NCI-H510A treated with DMSO at 0.1 percent for 48 hours (cell line): ENCODE measurements at regions not wholly inside any gene's neighbourhood (a gene's known extent, or its start where the extent isn't known, plus 50 kb on each side); places are given as distances from the start of the nearest gene placed in this dataset.
"Not testable (repeated sequence)": the region's sequence is repeated elsewhere in the genome, so short reads cannot be mapped to it uniquely, and the experiment has no call there.

Experiments
- DNase-seq: peaks from one replicate; lab custom pipeline; 2025; lab: John Stamatoyannopoulos, UW

DNA sequence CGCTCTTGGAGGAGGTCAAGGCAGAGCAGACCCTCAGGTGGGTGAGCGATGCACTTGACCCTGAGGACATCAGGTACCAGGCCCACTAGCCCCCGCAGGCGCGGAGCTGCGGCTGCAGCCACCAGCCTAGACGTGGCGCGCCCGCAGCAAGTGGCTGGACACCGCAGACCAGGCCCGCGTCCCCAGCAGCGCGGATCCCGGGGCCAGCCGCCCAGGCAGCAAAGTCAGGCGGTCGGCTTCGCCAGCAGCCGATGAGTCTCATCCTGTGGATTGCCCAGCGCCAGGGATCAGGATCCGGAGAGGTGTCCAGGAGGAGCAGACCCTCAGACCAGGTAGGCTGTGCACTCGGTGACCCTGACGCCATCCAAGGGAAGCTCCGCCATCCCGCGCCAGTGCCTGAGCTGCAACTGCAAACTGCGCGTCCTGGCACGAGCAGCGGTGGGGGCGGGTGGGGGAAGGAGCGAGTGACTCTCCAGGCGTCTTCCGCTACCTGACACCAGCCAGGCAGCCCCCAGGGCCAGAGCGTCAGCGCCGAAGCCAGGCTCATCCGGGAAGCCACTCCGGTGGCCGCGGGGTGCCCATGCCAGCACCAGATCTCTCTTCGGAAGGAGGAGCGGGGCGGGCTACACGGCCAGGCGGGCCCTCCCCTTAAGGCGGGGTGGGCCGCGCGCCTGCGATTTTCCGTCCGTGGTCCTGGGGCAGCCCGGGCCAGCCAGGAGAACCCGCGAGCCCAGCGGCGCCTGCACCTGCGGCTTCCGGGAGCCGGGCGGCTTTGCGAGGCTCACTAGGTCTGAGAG, 92.6 kb upstream of the THOC3 start:
- not testable (repeated sequence) for DNase-seq

DNA sequence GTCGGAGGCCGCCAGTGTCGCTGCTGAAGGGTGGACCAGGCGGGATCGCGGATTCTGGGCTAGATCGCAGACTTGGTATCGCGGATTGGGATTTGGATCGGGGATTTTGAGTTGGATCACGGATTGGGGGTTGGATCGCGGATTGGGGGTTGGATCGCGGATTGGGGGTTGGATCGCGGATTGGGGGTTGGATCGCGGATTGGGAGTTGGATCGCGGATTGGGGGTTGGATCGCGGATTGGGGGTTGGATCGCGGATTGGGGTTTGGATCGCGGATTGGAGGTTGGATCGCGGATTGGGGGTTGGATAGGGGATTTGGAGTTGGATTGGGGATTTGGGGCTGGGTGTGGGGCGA, 93.1 kb upstream of the THOC3 start:
- not testable (repeated sequence) for DNase-seq

DNA sequence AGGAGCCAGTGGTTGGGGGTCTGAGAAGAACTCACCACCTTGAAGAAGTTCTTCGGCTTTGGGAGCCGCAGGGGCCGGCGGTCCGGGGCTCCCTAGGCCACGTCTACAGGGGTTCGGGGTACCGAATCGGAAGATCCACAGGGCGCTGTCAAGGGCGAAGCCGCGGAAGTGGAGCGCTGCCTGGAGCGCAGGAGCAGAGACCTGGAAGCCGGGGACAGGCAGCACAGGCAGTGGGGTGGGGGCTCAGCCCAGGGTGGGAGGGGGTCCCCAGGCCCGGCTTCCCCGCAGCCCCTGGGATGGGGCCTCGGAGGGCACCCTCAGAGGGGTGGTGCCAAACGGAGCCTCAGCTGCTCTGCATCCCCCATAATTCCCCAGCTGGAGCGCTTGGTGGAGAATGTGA, 93.5 kb upstream of the THOC3 start:
- not testable (repeated sequence) for DNase-seq

DNA sequence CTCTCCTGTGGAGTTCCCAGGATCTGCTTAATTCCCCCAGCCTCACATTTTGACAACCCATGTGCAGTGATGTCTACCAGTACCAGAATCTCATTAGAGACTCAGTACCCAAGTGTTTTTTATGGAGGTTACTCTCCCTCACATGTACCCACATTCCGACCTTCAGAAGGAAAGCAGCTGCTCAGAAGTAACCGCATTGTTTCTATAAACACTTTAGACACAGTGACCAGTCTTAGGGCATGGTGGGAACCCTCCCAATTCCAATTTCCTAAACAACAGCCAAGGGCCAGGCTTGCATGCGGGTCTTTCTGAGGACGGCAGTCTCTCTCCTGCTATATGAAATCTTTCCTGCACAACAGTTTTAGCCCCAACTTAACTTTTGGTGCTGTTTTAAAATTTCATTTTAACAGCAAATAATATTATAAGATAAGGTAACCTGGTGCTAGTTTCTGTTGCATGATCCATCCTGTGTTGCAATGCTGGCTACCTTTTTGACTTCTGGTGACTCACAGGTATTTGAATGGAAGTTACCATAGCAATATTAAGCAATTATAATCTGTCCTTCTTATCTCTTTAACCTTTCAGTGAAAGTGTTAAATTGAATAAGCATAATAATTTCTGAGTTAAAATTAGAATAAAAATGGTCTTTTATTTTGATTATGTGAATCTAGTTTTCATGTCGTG, 98.3 kb upstream of the THOC3 start:
- not testable (repeated sequence) for DNase-seq

DNA sequence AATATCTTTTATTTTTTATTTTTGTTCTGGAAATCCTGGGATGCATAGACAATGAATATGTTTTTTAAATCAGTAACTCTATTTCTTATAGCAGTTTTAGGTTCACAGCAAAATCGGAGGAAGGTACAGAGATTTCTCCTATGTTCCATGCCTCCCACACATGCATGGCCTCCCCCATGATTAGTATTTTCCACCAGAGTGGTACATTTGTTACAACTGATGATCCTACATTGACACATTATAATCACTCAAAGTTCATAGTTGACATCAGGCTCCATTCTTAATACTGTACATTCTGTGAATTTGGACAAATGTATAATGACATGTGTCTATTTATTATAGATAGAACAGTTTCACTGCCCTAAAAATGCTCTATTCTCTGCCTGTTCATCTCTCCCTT, 99.0 kb upstream of the THOC3 start:
- DNase-seq, result not testable (repeated sequence)

DNA sequence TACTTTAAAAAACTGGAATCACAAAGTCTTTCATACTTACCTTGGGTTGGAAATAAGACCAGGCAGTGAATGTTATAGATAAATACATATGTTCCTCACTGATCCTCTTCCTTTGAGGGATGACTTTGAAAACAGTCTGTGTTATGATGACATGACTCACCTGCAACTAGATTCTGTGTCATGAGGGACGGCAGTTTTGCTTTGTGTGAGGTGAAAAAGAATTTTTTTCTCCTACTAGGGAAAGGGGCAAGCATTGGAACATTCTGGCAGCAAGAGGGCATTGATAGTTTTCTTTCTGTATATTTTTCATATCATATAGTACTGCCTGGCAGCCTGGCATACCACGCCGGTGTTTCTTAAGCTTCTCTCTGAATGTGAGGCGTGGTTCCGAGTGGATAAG, 99.8 kb upstream of the THOC3 start:
- not testable (repeated sequence) for DNase-seq

DNA sequence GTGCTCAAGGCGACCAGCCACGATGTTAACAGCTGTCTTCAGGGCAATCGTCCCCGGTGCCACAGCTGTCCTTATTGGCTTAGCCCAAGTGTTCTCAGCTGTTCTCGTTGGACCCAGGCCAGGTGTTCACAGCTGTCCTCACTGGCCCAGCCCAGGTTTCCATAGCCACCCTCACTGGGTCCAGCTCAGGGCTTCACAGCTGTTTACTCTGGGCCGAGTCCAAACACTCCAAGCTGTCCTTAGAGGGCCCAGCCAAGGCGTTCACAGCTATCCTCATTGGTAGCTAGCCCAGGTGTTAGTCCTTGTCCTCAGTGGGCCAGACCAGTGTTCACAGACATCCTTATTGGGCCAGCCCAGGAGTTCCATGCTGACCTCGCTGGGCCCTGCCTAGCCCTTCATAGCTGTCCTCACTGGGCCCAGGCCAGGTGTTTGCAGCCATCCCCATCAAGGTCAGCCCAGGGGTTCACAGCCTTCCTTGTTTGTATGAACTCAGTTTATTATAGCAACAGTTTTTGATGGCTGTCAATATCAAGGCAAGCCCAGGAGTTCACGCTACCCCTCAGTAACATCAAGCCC, 106.0 kb upstream of the THOC3 start:
- not testable (repeated sequence) for DNase-seq

DNA sequence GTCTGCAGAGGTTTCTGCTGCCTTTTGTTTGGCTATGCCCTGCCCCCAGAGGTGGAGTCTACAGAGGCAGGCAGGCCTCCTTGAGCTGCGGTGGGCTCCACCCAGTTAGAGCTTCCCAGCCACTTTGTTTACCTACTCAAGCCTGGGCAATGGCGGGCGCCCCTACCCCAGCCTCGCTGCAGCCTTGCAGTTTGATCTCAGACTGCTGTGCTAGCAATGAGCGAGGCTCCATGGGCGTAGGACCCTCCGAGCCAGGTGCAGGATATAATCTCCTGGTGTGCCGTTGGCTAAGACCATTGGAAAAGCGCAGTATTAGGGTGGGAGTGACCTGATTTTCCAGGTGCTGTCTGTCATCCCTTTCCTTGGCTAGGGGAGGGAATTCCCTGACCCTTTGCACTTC, 115.6 kb upstream of the THOC3 start:
- not testable (repeated sequence) for DNase-seq

DNA sequence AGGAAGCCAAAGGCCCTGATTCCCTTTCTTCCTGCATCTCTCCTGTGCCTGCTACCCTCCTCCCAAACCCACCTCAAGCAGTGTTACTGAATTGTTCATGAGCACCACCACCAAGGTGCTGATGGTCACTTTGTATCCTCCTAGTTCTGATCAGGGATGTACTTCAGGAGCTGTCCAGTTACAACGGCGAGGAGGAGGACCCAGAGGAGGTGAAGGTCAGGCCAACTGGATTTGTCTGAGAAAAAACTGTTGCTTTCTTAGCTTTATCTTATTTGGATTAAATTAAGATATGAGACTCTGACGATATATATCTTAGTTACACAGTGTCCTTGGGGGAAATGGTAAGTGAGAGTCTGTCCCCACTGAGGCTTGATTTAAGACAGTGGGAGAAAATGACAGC, 135.0 kb upstream of the THOC3 start:
- not testable (repeated sequence) for DNase-seq

DNA sequence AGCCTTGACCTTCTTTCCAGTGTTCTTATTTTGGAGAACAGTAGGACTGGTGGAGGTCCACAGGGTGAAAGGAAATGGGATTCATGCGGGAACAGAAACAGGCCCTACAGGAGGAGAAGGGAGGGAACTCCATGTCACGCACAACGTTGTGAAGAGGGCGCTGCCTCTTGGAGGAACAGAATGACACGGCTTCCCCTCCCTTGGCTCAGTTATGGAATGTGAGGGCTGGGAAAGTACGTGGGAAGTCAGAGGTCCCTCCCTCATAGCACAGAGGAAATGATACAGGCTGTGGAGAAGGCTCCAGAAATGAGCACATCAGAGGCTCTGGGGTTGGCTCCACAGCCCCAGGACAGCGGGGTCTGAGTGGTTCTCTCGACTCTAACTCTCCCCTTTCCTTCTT, 125.3 kb upstream of the SIMC1 start:
- DNase-seq, result not testable (repeated sequence)

DNA sequence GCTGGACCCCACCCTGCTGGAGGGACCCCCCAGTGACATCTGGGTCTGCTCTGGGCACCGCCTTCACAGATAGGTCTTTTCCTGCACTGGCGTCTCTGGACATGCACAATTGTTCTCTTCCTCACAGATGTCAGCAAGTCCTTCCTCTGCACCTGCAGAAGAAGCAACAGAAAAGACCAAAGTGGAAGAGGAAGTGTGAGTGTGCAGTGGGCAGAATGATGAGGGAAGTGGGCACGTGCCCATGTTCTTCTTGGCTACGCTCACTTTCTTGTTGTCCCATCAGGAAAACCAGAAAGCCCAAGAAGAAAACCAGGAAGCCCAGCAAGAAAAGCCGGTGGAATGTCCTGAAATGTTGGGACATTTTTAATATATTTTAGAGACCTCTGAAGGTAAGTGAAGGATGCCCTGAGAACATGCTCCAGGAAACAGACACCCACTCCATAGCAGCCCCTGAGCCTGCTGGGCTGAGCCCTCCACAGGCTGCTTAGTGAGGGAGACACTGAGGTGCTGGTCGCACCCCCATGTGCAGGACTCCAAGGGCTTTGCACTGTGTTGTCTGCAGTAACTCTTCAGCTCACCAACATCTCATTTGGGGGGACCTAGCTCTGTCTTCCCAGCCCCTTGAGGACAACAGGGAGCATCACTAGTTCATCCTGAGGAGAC, 124.4 kb upstream of the SIMC1 start:
- DNase-seq, result not testable (repeated sequence)

DNA sequence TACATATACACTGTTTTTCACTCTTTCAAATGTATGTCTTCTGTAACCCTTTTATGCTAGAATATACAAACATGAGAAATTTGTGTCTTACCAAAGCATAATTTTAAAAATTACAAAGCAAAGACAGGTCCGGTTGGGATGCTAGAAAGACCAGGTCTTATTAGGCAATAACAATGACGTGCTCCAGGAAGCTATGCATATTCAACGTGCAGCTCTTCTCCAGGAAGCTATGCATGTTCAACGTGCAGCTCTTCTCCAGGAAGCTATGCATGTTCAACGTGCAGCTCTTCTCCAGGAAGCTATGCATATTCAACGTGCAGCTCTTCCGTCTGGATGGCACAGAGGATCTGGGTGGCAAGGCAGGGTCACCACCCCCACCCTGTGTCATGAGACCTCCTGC, 123.4 kb upstream of the SIMC1 start:
- DNase-seq, result not testable (repeated sequence)

DNA sequence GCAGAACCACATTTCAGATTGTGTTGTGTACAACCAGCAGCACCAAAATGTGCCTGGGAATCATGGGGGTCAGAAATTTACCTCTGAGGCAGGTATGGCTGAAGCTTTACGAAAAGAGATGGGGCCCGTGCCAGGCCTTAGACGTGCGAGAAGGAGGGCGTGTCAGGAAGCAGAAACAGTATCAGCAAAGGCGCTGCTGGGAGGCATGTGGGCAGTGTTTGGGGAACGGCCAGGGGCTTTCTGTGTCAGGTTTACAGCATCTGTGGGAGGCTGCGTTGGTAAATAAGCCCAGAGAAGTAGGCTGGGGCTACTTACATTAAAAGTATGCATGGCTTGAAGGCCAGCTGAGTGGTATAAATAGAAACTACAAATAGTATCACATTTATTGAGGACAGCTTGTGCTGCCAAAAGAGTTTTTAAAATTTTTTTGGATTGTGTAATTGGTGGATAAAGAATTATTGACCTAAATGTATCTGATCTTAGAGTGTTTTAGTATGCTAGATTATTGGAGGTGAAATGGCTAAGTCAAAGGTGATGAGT, 120.5 kb upstream of the SIMC1 start:
- DNase-seq, result not testable (repeated sequence)

DNA sequence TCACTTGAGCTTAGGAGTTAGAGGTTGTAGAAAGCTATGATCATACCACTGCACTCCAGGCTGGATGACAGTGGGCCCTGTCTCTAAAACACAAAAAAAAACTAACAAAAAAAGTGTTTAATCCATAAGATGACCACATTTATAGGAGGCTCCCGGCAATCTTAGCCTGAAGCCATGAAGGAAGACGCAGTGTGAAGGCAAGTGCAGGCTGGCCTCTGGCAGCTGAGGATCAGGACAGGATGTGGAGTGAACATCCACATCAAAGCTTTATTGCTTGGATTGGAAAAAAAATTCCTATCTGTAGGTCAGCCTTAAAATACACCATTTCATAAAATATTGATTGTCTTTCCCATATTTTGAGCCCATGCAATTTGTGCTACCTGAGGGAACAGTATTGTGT, 115.9 kb upstream of the SIMC1 start:
- not testable (repeated sequence) for DNase-seq

DNA sequence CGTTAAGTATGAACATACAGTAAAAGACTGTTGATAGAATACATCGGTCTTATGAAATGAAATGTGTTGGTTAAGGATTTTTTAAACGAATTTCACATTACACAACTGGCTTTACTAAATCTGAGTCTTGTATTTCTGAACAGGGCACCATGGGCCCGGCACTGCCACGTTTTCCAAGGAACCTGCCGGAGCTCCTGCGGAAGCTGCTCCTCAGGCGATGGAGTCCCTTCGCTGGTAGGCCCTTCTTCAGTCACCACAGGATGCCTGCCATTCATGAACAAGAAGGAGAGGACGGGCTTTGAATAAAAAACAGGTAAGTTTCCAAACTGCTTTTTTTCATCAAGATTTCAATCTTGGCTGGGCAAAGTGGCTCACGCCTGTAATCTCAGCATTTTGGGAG, 114.1 kb upstream of the SIMC1 start:
- DNase-seq, result not testable (repeated sequence)

DNA sequence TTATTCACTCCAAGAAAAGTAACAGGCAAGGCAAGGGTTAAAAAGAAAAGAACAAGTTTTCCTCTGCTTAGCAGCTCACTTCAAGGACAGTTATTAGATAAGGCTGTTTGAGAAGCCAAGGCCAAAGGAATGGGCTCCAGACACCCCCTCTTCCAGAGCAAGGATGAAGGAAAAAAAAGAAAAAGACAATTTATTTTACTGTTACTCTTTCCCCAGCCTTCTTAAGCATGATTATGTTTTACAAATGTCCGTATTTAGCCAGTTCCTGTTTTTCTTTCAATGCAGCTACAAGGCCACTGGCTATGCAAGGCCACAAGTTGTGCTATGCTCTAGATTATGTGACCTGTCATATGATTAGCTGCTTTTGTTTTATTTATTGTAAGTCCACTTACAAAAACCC, 106.5 kb upstream of the SIMC1 start:
- no peak for DNase-seq

DNA sequence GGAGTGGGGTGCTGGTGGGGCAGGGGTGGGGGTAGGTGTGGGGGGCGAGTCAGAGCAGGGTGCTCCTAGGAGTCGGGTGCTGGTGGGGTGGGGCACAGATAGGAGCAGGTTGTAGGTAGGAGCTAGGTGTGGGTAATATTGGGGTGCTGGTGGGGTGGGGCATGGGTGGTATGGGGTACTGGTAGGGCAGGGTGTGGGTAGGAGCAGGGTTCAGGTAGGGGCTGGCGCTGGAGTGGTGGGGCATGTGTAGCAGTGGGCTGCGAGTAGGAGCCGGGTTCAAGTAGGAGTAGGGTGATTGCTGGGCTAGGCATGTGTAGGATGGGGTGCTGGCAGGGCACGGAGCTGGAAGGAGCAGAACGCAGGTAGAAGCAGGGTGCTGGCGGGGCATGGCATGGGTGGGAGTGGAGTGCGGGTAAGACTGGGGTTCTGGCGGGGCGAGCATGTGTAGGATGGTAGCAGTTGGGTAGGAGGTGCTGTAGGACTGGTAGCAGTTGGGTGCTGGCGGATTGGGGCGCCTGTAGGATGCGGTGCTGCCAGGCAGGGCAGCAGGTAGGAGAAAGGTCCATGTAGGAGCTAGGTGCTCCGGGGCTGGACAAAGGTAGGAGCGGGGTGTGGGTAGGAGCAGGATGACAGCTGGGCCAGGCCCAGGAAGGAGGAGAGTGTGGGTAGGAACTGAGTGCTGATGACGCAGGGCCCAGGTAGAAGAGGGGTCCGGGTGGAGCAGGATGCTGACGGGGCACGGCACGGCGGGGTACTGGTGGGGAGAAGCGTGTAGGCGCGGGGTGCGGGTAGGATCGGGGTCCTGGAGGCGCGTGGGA, 105.5 kb upstream of the SIMC1 start:
- DNase-seq, result no peak

DNA sequence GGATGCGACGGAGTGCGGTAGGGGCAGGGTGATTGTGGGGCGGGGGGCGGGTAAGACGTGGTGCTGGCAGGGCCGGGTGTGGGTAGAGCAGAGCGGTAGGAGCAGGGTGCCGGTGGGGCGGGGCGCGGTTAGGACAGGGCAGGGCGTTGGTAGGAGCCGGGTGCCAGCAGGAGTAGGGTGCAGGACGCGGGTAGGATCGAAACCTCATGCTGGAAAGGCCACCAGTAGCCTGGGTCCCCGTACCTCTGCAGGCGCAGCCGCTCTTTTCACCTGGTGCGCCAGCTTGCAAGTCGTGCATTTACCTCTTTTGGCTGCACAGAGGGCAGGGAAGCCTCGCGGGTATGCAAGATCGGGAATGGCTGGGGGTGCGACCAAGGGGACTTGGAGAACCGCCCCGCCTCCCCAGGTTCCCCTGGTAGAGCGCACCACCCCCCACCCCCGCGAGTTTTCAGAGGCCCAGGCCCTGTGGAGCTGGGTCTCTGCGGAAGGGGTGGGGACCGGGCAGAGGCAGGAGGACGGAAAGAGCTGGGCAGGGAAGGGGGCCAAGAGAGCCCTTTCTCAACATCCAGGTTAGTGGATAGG, 104.8 kb upstream of the SIMC1 start:
- no peak for DNase-seq

DNA sequence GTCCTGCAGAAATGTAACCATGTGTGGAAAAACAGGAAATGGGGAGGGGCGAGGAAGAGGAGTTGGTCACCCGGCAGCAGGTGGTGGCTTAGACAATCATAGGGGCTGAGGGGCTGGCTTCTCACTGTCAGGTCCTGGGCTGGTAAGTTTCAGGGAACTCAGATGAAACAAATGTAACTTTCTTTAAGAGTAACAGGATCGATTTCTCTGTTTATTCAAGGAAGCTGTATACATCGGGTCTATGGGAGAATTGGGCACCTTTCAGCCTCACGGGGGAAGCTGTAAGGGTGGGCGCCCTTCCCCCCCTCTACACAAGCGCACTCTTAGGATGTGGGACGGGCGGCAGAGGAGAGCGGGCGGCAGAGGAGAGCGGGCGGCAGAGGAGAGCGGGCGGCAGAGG, 104.3 kb upstream of the SIMC1 start:
- DNase-seq, result no peak

DNA sequence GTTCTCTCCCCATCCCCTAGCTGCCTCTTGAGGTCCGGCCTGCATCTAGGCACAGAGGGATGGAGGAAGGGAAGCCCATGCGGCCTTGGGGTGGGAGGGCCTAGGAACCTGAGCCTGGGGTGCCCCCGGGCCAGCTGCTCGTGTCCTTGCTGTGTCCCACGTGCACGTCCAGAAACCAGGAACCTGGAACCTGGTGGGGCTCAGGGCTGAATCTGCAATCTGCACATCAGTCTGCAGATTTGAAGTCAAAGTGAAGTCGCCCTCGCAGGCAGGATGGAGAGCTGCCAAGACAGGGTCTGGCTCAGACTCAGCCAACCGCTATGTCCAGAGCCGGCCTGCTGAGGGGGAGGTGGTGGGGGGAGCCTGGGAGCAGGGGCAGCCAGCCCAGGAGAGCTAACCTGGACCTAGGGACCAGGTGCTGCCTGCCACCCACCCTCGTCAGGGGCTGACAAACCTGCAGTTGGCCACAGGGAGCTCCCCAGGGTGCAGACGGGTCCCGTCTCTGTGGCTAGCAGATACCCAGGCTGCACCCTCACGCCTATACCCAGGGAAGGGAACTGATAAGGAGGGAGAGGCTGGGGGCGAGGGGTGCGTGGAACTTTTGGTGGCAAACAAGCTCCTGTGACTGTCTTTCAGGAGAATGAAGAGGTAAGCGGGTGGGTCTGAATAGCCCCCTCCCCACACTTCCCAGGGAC, 103.5 kb upstream of the SIMC1 start:
- DNase-seq, result no peak

DNA sequence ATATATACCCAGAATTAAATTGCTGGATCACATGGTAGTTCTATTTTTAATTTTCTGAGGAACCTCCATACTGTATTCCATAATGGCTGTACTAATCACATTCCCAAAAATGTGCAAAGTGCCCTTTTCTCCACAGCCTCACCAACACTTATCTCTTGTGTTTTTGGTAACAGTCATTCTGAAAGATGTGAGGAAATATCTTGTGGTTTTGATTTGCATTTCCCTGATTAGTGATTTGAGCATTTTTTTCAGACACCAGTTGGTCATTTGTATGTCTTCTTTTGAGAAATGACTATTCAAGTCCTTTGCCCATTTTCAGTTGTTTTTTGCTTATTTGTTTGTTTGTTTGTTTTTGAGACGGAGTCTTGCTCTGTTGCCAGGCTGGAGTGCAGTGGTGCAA, 98.1 kb upstream of the SIMC1 start:
- DNase-seq, result not testable (repeated sequence)
